ENCODE measurements at regions not wholly inside any gene's neighbourhood (a gene's known extent, or its start where the extent isn't known, plus 50 kb on each side); places are given as distances from the start of the nearest gene placed in this dataset.

DNA sequence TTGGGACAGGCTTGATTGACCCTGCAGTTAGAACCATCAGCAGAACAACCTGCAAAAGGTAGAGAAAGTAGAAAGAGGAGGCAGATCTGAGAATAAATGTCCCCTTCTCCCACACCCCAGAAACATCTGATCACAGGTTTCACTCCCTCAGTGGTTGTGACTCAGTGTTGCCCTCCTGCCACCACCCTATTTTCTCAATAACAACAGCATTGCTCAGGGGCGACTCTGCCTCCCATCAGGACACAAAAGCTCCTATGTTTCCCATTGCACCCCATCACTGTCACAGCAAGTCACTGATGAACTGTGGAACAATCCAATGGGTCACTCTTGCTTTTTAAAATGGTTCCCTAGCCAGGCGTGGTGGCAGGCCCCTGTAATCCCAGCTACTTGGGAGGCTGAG lies 110.2 kb downstream of the RASSF10 start:
- intact Hi-C loops (cut with micrococcal nuclease) (loop anchor here (5.0 to 10.0 kb wide), 2 partner anchors 98 to 325 kb away; no protein-coding TSS in a partner anchor), dilution Hi-C loops (cut with MboI; ENCODE audit: extremely low pct_ligation_motif_present, low sequenced_read_pairs) (no loop called here)
- H3K4me3 ChIP-seq (replicated peaks in 1 of 3; ENCODE audit: insufficient read depth in 1 of 3, low read depth in 1 of 3, low read length in 3 of 3), result no peak overlapping the region
- no peaks in the 10 kb centered on the region for H4K20me1 ChIP-seq (replicated peaks; ENCODE audit: control insufficient read depth, extremely low read depth, insufficient read depth, low read length)
- H3K79me2 ChIP-seq (ENCODE audit: control insufficient read depth, insufficient read depth, low read length), result no peaks in the 10 kb centered on the region
- H2AFZ ChIP-seq (ENCODE audit: low read depth, low read length), result no peak overlapping the region
- H3K4me1 ChIP-seq (ENCODE audit: control insufficient read depth, extremely low read depth, insufficient read depth, low read length), result peaks cover 44% of the 10 kb centered on the region
- FAIRE-seq (no peak), DNase-seq (ENCODE audit: low read depth, low spot score) (no peak)
- CTCF ChIA-PET, result interaction anchor here (1.5 to 3.1 kb wide), 4 partner anchors 9 to 156 kb away, joined by 3 to 15 read pairs (median 5); no protein-coding TSS in a partner anchor
- no peak overlapping the region for H3K9ac ChIP-seq (replicated peaks; ENCODE audit: extremely low read depth, insufficient read depth, low read length)
- H3K9me3 ChIP-seq (replicated peaks; ENCODE audit: control insufficient read depth, insufficient read depth, low read length), result no peaks in the 10 kb centered on the region
- no TSS peak for BruUV-seq (replicated peaks)
- H3K9me1 ChIP-seq (replicated peaks; ENCODE audit: control insufficient read depth, extremely low read depth, insufficient read depth, low read length), result no peaks in the 10 kb centered on the region
- H3K27ac ChIP-seq (ENCODE audit: insufficient read depth, low read depth, low read length), result no peak overlapping the region
- TF ChIP-seq JUN (IDR thresholded peaks at IDR 0.05; ENCODE audit: borderline replicate concordance, insufficient read depth, insufficient read length, low read depth) (no peak), GATA2 (IDR thresholded peaks at IDR 0.05; ENCODE audit: insufficient read depth, insufficient read length, low read depth, low read length) (no peak), MYC (IDR thresholded peaks at IDR 0.05; ENCODE audit: low read depth, low read length) (no peak), EZH2 (IDR thresholded peaks at IDR 0.05; ENCODE audit: borderline replicate concordance, low read depth, low read length, severe bottlenecking) (no peak), FOS (IDR thresholded peaks at IDR 0.05; ENCODE audit: borderline replicate concordance, insufficient read depth, low read length) (no peak), POLR2AphosphoS5 (IDR thresholded peaks at IDR 0.05; ENCODE audit: insufficient read depth, low read depth, low read length) (no peak), POLR2A (IDR thresholded peaks at IDR 0.05; ENCODE audit: low read depth, low read length) (no peak)
- TF ChIP-seq, protein P1, sequence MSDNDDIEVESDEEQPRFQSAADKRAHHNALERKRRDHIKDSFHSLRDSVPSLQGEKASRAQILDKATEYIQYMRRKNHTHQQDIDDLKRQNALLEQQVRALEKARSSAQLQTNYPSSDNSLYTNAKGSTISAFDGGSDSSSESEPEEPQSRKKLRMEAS (IDR thresholded peaks at IDR 0.05; ENCODE audit: insufficient read depth, insufficient read length), result no peak
- TF ChIP-seq, protein P2, sequence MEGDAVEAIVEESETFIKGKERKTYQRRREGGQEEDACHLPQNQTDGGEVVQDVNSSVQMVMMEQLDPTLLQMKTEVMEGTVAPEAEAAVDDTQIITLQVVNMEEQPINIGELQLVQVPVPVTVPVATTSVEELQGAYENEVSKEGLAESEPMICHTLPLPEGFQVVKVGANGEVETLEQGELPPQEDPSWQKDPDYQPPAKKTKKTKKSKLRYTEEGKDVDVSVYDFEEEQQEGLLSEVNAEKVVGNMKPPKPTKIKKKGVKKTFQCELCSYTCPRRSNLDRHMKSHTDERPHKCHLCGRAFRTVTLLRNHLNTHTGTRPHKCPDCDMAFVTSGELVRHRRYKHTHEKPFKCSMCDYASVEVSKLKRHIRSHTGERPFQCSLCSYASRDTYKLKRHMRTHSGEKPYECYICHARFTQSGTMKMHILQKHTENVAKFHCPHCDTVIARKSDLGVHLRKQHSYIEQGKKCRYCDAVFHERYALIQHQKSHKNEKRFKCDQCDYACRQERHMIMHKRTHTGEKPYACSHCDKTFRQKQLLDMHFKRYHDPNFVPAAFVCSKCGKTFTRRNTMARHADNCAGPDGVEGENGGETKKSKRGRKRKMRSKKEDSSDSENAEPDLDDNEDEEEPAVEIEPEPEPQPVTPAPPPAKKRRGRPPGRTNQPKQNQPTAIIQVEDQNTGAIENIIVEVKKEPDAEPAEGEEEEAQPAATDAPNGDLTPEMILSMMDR (IDR thresholded peaks at IDR 0.05; ENCODE audit: extremely low read depth in 1 of 2, insufficient read depth in 1 of 2, low read depth in 1 of 2, low read length in 2 of 2), result no peak
- H3K4me2 ChIP-seq (ENCODE audit: insufficient read depth, low read length), result no peak overlapping the region
- no peaks in the 10 kb centered on the region for H3K27me3 ChIP-seq (ENCODE audit: control insufficient read depth in 2 of 2, insufficient read depth in 2 of 2, low read length in 2 of 2)
- POLR2A ChIA-PET, result no interaction called here
- no peaks in the 10 kb centered on the region for H3K36me3 ChIP-seq (ENCODE audit: control insufficient read depth in 2 of 2, extremely low read depth in 1 of 2, insufficient read depth in 2 of 2, low read length in 2 of 2)

All from endothelial cell of umbilical vein (primary cell).